ENCODE measurements at regions not wholly inside any gene's neighbourhood (a gene's known extent, or its start where the extent isn't known, plus 50 kb on each side); places are given as distances from the start of the nearest gene placed in this dataset.

DNA sequence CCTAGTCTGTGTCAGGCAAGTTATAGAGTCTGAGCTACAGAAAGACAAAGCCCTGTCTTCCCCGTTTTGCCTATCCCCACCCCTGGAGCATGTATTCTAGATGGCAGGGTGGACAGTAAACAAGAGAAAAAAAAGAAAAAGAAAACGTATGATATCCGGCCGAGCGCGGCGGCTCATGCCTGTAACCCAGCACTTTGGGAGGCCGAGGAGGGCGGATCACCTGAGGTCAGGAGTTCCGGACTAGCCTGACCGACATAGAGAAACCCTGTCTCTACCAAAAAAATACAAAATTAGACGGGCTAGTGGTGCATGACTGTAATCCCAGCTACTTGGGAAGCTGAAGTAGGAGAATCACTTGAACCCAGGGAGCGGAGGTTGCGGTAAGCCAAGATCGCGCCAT lies 523.0 kb upstream of the CDH9 start (continued):
- TF ChIP-seq, protein P1, sequence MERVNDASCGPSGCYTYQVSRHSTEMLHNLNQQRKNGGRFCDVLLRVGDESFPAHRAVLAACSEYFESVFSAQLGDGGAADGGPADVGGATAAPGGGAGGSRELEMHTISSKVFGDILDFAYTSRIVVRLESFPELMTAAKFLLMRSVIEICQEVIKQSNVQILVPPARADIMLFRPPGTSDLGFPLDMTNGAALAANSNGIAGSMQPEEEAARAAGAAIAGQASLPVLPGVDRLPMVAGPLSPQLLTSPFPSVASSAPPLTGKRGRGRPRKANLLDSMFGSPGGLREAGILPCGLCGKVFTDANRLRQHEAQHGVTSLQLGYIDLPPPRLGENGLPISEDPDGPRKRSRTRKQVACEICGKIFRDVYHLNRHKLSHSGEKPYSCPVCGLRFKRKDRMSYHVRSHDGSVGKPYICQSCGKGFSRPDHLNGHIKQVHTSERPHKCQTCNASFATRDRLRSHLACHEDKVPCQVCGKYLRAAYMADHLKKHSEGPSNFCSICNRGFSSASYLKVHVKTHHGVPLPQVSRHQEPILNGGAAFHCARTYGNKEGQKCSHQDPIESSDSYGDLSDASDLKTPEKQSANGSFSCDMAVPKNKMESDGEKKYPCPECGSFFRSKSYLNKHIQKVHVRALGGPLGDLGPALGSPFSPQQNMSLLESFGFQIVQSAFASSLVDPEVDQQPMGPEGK (CRISPR knock-in tag; IDR thresholded peaks at IDR 0.05; ENCODE audit: borderline replicate concordance): no peak
- TF ChIP-seq ZNF8 (CRISPR knock-in tag; IDR thresholded peaks at IDR 0.05) (no peak), OSR1 (CRISPR knock-in tag; IDR thresholded peaks at IDR 0.05) (no peak), GLIS3 (CRISPR knock-in tag; IDR thresholded peaks at IDR 0.05) (no peak), SNAI2 (CRISPR knock-in tag; IDR thresholded peaks at IDR 0.05) (no peak), RARB (CRISPR knock-in tag; IDR thresholded peaks at IDR 0.05) (no peak), ISL1 (CRISPR knock-in tag; IDR thresholded peaks at IDR 0.05) (no peak), BACH2 (CRISPR knock-in tag; IDR thresholded peaks at IDR 0.05; ENCODE audit: borderline replicate concordance) (no peak), TOX (CRISPR knock-in tag; IDR thresholded peaks at IDR 0.05; ENCODE audit: borderline replicate concordance) (no peak)
- TF ChIP-seq, protein P2, sequence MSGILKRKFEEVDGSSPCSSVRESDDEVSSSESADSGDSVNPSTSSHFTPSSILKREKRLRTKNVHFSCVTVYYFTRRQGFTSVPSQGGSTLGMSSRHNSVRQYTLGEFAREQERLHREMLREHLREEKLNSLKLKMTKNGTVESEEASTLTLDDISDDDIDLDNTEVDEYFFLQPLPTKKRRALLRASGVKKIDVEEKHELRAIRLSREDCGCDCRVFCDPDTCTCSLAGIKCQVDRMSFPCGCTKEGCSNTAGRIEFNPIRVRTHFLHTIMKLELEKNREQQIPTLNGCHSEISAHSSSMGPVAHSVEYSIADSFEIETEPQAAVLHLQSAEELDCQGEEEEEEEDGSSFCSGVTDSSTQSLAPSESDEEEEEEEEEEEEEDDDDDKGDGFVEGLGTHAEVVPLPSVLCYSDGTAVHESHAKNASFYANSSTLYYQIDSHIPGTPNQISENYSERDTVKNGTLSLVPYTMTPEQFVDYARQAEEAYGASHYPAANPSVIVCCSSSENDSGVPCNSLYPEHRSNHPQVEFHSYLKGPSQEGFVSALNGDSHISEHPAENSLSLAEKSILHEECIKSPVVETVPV (CRISPR knock-in tag; IDR thresholded peaks at IDR 0.05): no peak

DNA sequence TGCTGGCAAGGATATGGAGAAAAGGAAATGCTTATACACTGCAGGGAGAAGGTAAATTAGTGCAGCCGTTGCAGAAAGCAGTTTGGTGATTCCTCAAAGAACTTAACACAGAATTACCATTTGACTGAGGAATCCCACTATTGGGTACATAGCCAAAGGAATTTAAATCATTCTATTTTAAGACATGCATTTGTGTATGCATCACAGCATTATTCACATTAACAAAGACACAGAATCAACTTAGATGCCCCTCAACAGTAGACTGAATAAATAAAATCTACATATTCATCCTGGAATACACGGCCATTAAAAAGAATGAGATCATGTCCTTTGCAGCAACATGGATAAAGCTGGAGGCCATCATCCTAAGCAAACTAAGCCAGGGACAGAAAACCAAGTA lies 510.1 kb upstream of the CDH9 start:
- ATAC-seq: no peak
- TF ChIP-seq BACH2 (CRISPR knock-in tag; IDR thresholded peaks at IDR 0.05; ENCODE audit: borderline replicate concordance): no peak
- TF ChIP-seq GLIS3 (CRISPR knock-in tag; IDR thresholded peaks at IDR 0.05): no peak
- TF ChIP-seq SNAI2 (CRISPR knock-in tag; IDR thresholded peaks at IDR 0.05): no peak
- TF ChIP-seq PPARA (CRISPR knock-in tag; IDR thresholded peaks at IDR 0.05; ENCODE audit: borderline replicate concordance): no peak
- no peak for TF ChIP-seq TCF4 (CRISPR knock-in tag; IDR thresholded peaks at IDR 0.05; ENCODE audit: borderline replicate concordance)
- TF ChIP-seq ZFP30 (CRISPR knock-in tag; IDR thresholded peaks at IDR 0.05): no peak
- TF ChIP-seq, protein P3, sequence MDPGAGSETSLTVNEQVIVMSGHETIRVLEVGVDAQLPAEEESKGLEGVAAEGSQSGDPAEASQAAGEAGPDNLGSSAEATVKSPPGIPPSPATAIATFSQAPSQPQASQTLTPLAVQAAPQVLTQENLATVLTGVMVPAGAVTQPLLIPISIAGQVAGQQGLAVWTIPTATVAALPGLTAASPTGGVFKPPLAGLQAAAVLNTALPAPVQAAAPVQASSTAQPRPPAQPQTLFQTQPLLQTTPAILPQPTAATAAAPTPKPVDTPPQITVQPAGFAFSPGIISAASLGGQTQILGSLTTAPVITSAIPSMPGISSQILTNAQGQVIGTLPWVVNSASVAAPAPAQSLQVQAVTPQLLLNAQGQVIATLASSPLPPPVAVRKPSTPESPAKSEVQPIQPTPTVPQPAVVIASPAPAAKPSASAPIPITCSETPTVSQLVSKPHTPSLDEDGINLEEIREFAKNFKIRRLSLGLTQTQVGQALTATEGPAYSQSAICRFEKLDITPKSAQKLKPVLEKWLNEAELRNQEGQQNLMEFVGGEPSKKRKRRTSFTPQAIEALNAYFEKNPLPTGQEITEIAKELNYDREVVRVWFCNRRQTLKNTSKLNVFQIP (CRISPR knock-in tag; IDR thresholded peaks at IDR 0.05; ENCODE audit: borderline replicate concordance, low read depth): no peak
- no peak for TF ChIP-seq ZC3H10 (CRISPR knock-in tag; IDR thresholded peaks at IDR 0.05)
- TF ChIP-seq RARB (CRISPR knock-in tag; IDR thresholded peaks at IDR 0.05): no peak
- no peak for TF ChIP-seq TOX (CRISPR knock-in tag; IDR thresholded peaks at IDR 0.05; ENCODE audit: borderline replicate concordance)
- TF ChIP-seq ESRRG (CRISPR knock-in tag; IDR thresholded peaks at IDR 0.05): no peak
- no peak for TF ChIP-seq ZFP3 (CRISPR knock-in tag; IDR thresholded peaks at IDR 0.05)
- no peak for TF ChIP-seq ZNF70 (CRISPR knock-in tag; IDR thresholded peaks at IDR 0.05)
- TF ChIP-seq CSDC2 (CRISPR knock-in tag; IDR thresholded peaks at IDR 0.05): no peak

DNA sequence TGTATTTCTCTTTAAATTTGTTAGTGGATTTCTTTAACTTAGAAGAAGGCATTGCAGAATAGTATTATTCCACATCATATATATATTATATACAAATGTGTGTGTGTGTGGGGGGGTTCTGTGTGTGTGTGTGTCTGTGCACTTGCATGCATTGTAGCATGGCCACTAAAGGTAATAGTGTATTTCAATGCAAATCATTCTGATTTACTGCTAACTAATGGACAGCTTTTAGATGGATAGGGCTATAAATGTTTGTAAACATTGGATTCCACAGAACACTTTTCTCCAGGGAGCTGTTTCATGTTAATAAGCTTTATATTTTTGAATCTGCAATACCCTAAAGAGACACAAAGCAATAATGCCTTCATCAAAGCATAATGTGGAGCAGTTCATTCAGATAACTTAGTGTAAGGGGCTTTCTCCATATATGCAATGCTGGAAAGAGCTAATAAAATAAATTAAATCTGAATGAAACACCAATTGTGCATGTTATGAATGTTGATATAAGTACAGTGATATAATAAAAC lies 496.7 kb upstream of the CDH9 start:
- no peak for TF ChIP-seq RARB (CRISPR knock-in tag; IDR thresholded peaks at IDR 0.05)
- no peak for TF ChIP-seq TOX (CRISPR knock-in tag; IDR thresholded peaks at IDR 0.05; ENCODE audit: borderline replicate concordance)
- no peak for TF ChIP-seq ESRRG (CRISPR knock-in tag; IDR thresholded peaks at IDR 0.05)
- no peak for TF ChIP-seq ZC3H10 (CRISPR knock-in tag; IDR thresholded peaks at IDR 0.05)
- TF ChIP-seq, protein P2 (CRISPR knock-in tag; IDR thresholded peaks at IDR 0.05): no peak
- TF ChIP-seq ZFP3 (CRISPR knock-in tag; IDR thresholded peaks at IDR 0.05): no peak
- TF ChIP-seq, protein P3 (CRISPR knock-in tag; IDR thresholded peaks at IDR 0.05; ENCODE audit: borderline replicate concordance, low read depth): no peak
- no peak for TF ChIP-seq ISL1 (CRISPR knock-in tag; IDR thresholded peaks at IDR 0.05)
- TF ChIP-seq, protein P1 (CRISPR knock-in tag; IDR thresholded peaks at IDR 0.05; ENCODE audit: borderline replicate concordance): no peak
- TF ChIP-seq, protein P4, sequence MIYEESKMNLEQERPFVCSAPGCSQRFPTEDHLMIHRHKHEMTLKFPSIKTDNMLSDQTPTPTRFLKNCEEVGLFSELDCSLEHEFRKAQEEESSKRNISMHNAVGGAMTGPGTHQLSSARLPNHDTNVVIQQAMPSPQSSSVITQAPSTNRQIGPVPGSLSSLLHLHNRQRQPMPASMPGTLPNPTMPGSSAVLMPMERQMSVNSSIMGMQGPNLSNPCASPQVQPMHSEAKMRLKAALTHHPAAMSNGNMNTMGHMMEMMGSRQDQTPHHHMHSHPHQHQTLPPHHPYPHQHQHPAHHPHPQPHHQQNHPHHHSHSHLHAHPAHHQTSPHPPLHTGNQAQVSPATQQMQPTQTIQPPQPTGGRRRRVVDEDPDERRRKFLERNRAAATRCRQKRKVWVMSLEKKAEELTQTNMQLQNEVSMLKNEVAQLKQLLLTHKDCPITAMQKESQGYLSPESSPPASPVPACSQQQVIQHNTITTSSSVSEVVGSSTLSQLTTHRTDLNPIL (CRISPR knock-in tag; IDR thresholded peaks at IDR 0.05; ENCODE audit: low read depth): no peak
- no peak for TF ChIP-seq TCF4 (CRISPR knock-in tag; IDR thresholded peaks at IDR 0.05; ENCODE audit: borderline replicate concordance)
- TF ChIP-seq ZNF70 (CRISPR knock-in tag; IDR thresholded peaks at IDR 0.05): no peak
- no peak for ATAC-seq

Data from SK-N-SH treated with all-trans-retinoic acid at 6 μM for 48 hours (cell line).